ENCODE measurements at regions not wholly inside any gene's neighbourhood (a gene's known extent, or its start where the extent isn't known, plus 50 kb on each side); places are given as distances from the start of the nearest gene placed in this dataset.

GRCh38 chr15:98195796-98196195 is 235.3 kb downstream of the ARRDC4 start:
- no peak for DNase-seq (ENCODE audit: low spot score)

GRCh38 chr15:98196371-98196770 is 235.9 kb downstream of the ARRDC4 start:
- no peak for DNase-seq (ENCODE audit: low spot score)

- no peak for DNase-seq (ENCODE audit: low spot score)
Observed at GRCh38 chr15:98202256-98202655, 241.8 kb downstream of the ARRDC4 start.

- no peak for DNase-seq (ENCODE audit: low spot score)
Observed at GRCh38 chr15:98203872-98204660, 243.6 kb downstream of the ARRDC4 start.

GRCh38 chr15:98207928-98208327 is 247.4 kb downstream of the ARRDC4 start:
- no peak for DNase-seq (ENCODE audit: low spot score)

GRCh38 chr15:98213346-98213979 is 253.0 kb downstream of the ARRDC4 start:
- DNase-seq (ENCODE audit: low spot score): no peak

- no peak for DNase-seq (ENCODE audit: low spot score)
Observed at GRCh38 chr15:98216166-98216565, 255.7 kb downstream of the ARRDC4 start.

- DNase-seq (ENCODE audit: low spot score): no peak
Observed at GRCh38 chr15:98217356-98217755, 256.9 kb downstream of the ARRDC4 start.

GRCh38 chr15:98221144-98221543 is 260.6 kb downstream of the ARRDC4 start:
- DNase-seq (ENCODE audit: low spot score): no peak

- no peak for DNase-seq (ENCODE audit: low spot score)
Observed at GRCh38 chr15:98221577-98221976, 261.1 kb downstream of the ARRDC4 start.

- DNase-seq (ENCODE audit: low spot score): no peak
Observed at GRCh38 chr15:98226149-98226548, 265.6 kb downstream of the ARRDC4 start.

GRCh38 chr15:98226578-98226977 is 266.1 kb downstream of the ARRDC4 start:
- no peak for DNase-seq (ENCODE audit: low spot score)

- DNase-seq (ENCODE audit: low spot score): no peak
Observed at GRCh38 chr15:98228846-98229245, 268.3 kb downstream of the ARRDC4 start.

GRCh38 chr15:98230975-98231374 is 270.5 kb downstream of the ARRDC4 start:
- DNase-seq (ENCODE audit: low spot score): no peak

GRCh38 chr15:98231696-98232440 is 271.4 kb downstream of the ARRDC4 start:
- no peak for DNase-seq (ENCODE audit: low spot score)

- DNase-seq (ENCODE audit: low spot score): no peak
Observed at GRCh38 chr15:98232761-98233160, 272.3 kb downstream of the ARRDC4 start.

- DNase-seq (ENCODE audit: low spot score): no peak
Observed at GRCh38 chr15:98233873-98234272, 273.4 kb downstream of the ARRDC4 start.

- no peak for DNase-seq (ENCODE audit: low spot score)
Observed at GRCh38 chr15:98240303-98240702, 279.8 kb downstream of the ARRDC4 start.

GRCh38 chr15:98241032-98241554 is 280.6 kb downstream of the ARRDC4 start:
- DNase-seq (ENCODE audit: low spot score): no peak

- no peak for DNase-seq (ENCODE audit: low spot score)
Observed at GRCh38 chr15:98257290-98257689, 296.8 kb downstream of the ARRDC4 start.

GRCh38 chr15:98263787-98264186 is 303.3 kb downstream of the ARRDC4 start:
- no peak for DNase-seq (ENCODE audit: low spot score)

GRCh38 chr15:98266295-98266694 is 305.8 kb downstream of the ARRDC4 start:
- DNase-seq (ENCODE audit: low spot score): no peak

- no peak for DNase-seq (ENCODE audit: low spot score)
Observed at GRCh38 chr15:98268163-98268562, 307.7 kb downstream of the ARRDC4 start.

All from mucosa of gallbladder (tissue), 1 donor.